ENCODE measurements at regions not wholly inside any gene's neighbourhood (a gene's known extent, or its start where the extent isn't known, plus 50 kb on each side); places are given as distances from the start of the nearest gene placed in this dataset.

DNA sequence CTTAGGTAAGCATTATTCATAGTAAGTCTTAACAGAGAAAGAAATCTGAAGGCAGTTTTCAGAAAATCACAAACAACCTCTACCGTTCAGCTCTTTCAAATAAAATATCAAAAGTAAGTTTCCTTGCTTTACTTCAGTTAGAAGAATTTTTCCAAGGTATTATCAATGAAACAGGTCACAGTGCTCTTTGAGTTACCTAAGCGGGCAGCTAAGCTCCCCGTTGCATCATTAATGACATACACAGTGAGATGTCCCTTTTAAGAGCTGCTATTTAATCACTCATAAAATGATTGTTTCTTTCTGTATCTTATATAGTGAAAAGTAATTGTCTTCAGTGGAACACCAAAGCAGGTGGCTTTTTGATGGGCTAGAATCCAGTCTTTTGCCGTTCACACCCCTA is 86.2 kb upstream of the PIK3R1 start:
- H3K4me3 ChIP-seq, result no peak overlapping the region
- no peak for FAIRE-seq
- ATAC-seq, result no peak
- H3K4me2 ChIP-seq (ENCODE audit: control insufficient read depth, insufficient read depth), result no peak overlapping the region
- intact Hi-C loops (cut with micrococcal nuclease; ENCODE audit: unreplicated experiment), result no loop called here
- no peaks in the 10 kb centered on the region; the same call in 2 of the 3 replicates for H3K9me3 ChIP-seq (replicated peaks; ENCODE audit: control insufficient read depth, insufficient read depth, low read length)
- no peaks in the 10 kb centered on the region for H3K27me3 ChIP-seq (replicated peaks in 1 of 2; ENCODE audit: control insufficient read depth in 2 of 2, insufficient read depth in 2 of 2, low read length in 1 of 2)
- in situ Hi-C loops (cut with MboI), result no loop called here
- no peak for DNase-seq (ENCODE audit: low read depth, low spot score)
- POLR2A ChIA-PET, result no interaction called here
- no peaks in the 10 kb centered on the region for H3K4me1 ChIP-seq (ENCODE audit: control insufficient read depth, insufficient read depth, low read length)
- H2AFZ ChIP-seq (ENCODE audit: control insufficient read depth, low read depth, low read length), result no peak overlapping the region
- H3K27ac ChIP-seq (ENCODE audit: control insufficient read depth, insufficient read depth), result no peak overlapping the region
- RAD21 ChIA-PET (ENCODE audit: unreplicated experiment), result no interaction called here
- H4K20me1 ChIP-seq (ENCODE audit: control insufficient read depth, insufficient read depth), result no peaks in the 10 kb centered on the region
- CTCF ChIA-PET, result no interaction called here
- SMC1A ChIA-PET (ENCODE audit: uncharacterized antibody, unreplicated experiment), result no interaction called here
- no peak overlapping the region for H3K9ac ChIP-seq (ENCODE audit: control insufficient read depth, insufficient read depth, low read length)
- WGBS (ENCODE audit: insufficient coverage, insufficient replicate concordance, low lambda C conversion rate, missing lambda C conversion rate), result 62% methylated on average over 4 of the region's 4 CpGs
- BruUV-seq (replicated peaks), result no TSS peak
- H3K79me2 ChIP-seq (ENCODE audit: control insufficient read depth, insufficient read depth, low read length), result no peaks in the 10 kb centered on the region
- no peaks in the 10 kb centered on the region for H3K36me3 ChIP-seq (ENCODE audit: control insufficient read depth in 2 of 2, insufficient read depth in 2 of 2, low read length in 1 of 2)
- TF ChIP-seq ZNF622 (IDR thresholded peaks at IDR 0.05) (no peak), CREM (IDR thresholded peaks at IDR 0.05; ENCODE audit: low read depth) (no peak), MYB (IDR thresholded peaks at IDR 0.05; ENCODE audit: borderline replicate concordance, low read depth, low read length) (no peak), ZZZ3 (IDR thresholded peaks at IDR 0.05; ENCODE audit: control insufficient read depth, insufficient read length, low read depth) (no peak), POLR2AphosphoS5 (IDR thresholded peaks at IDR 0.05; ENCODE audit: low read length) (no peak), JUNB (IDR thresholded peaks at IDR 0.05) (no peak), ZNF592 (IDR thresholded peaks at IDR 0.05) (no peak), ZBED1 (IDR thresholded peaks at IDR 0.05; ENCODE audit: borderline replicate concordance) (no peak), IRF5 (IDR thresholded peaks at IDR 0.05; ENCODE audit: borderline replicate concordance) (no peak), E4F1 (IDR thresholded peaks at IDR 0.05; ENCODE audit: borderline replicate concordance, partially characterized antibody) (no peak), WRNIP1 (IDR thresholded peaks at IDR 0.05; ENCODE audit: borderline replicate concordance, low read depth, low read length) (no peak), BMI1 (IDR thresholded peaks at IDR 0.05; ENCODE audit: borderline replicate concordance) (no peak), MTA3 (IDR thresholded peaks at IDR 0.05; ENCODE audit: borderline replicate concordance, low read length) (no peak), TCF12 (IDR thresholded peaks at IDR 0.05; ENCODE audit: low read depth, low read length) (no peak), SMARCA5 (IDR thresholded peaks at IDR 0.05) (no peak), CHD1 (IDR thresholded peaks at IDR 0.05; ENCODE audit: low read depth, low read length) (no peak), HDAC2 (IDR thresholded peaks at IDR 0.05) (no peak)
- TF ChIP-seq, protein P1, sequence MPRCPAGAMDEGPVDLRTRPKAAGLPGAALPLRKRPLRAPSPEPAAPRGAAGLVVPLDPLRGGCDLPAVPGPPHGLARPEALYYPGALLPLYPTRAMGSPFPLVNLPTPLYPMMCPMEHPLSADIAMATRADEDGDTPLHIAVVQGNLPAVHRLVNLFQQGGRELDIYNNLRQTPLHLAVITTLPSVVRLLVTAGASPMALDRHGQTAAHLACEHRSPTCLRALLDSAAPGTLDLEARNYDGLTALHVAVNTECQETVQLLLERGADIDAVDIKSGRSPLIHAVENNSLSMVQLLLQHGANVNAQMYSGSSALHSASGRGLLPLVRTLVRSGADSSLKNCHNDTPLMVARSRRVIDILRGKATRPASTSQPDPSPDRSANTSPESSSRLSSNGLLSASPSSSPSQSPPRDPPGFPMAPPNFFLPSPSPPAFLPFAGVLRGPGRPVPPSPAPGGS (IDR thresholded peaks at IDR 0.05; ENCODE audit: borderline replicate concordance, insufficient read depth, low read depth, low read length, poor library complexity, severe bottlenecking), result no peak
